Loucy (cell line): ENCODE measurements at regions not wholly inside any gene's neighbourhood (a gene's known extent, or its start where the extent isn't known, plus 50 kb on each side); places are given as distances from the start of the nearest gene placed in this dataset.

Source experiments
- H2AFZ ChIP-seq: fragments of 200-600 bp; sonication (generic); 2 replicates; pipeline ENCODE4 v1.6.0; 2016; ENCODE audit warnings: antibody characterized with exemption, mild to moderate bottlenecking, low read length, moderate library complexity
- H3F3A ChIP-seq: fragments of 200-600 bp; 2 replicates; pipeline ENCODE4 v1.6.0; 2016; ENCODE audit warnings: antibody characterized with exemption, low read depth, mild to moderate bottlenecking
- H3K27me3 ChIP-seq: fragments of 200-600 bp; sonication (generic); 2 replicates; pipeline ENCODE4 v1.6.1; 2014; ENCODE audit warnings: low read length, mild to moderate bottlenecking; ENCODE audit not compliant: insufficient read depth, poor library complexity, severe bottlenecking
- H3K36me3 ChIP-seq: fragments of 200-600 bp; sonication (generic); 2 replicates; pipeline ENCODE4 v1.6.1; 2016; ENCODE audit warnings: low read length; ENCODE audit not compliant: insufficient read depth
- H3K4me1 ChIP-seq: fragments of 200-600 bp; sonication (generic); 2 replicates; pipeline ENCODE4 v1.5.1; 2014; ENCODE audit warnings: low read length, mild to moderate bottlenecking; ENCODE audit not compliant: insufficient read depth, poor library complexity, severe bottlenecking
- H3K4me2 ChIP-seq: fragments of 200-600 bp; sonication (generic); 2 replicates; pipeline ENCODE4 v1.6.0; 2014; ENCODE audit warnings: antibody characterized with exemption, low read length, low read depth, mild to moderate bottlenecking; ENCODE audit not compliant: poor library complexity, severe bottlenecking
- H3K4me3 ChIP-seq: fragments of 200-600 bp; sonication (generic); 2 replicates; pipeline ENCODE4 v1.5.1; 2014; ENCODE audit warnings: low read length, mild to moderate bottlenecking, mixed read lengths; ENCODE audit not compliant: poor library complexity, severe bottlenecking
- H3K79me2 ChIP-seq: fragments of 200-600 bp; sonication (generic); 2 replicates; pipeline ENCODE4 v1.6.1; 2014; ENCODE audit warnings: low read length; ENCODE audit not compliant: insufficient read depth
- H3K9ac ChIP-seq: fragments of 200-600 bp; sonication (generic); 2 replicates; pipeline ENCODE4 v1.6.0; 2014; ENCODE audit warnings: mild to moderate bottlenecking, low read depth, low read length, moderate library complexity; ENCODE audit not compliant: poor library complexity, severe bottlenecking
- H3K9me2 ChIP-seq: fragments of 200-600 bp; sonication (generic); replicated peaks from 2 replicates; pipeline ENCODE4 v1.6.1; 2016; ENCODE audit warnings: low read depth, low read length, mixed read lengths
- H3K9me3 ChIP-seq: fragments of 200-600 bp; sonication (generic); 2 replicates; pipeline ENCODE4 v1.6.1; 2014; ENCODE audit warnings: mild to moderate bottlenecking, antibody characterized with exemption, low read length, low read depth; ENCODE audit not compliant: insufficient read depth
- H4K20me1 ChIP-seq: fragments of 200-600 bp; sonication (generic); 2 replicates; pipeline ENCODE4 v1.6.0; 2014; ENCODE audit warnings: antibody characterized with exemption, low read length, mild to moderate bottlenecking; ENCODE audit not compliant: insufficient read depth, poor library complexity, severe bottlenecking
- EZH2phosphoT487 ChIP-seq: fragments of 200-600 bp; IDR thresholded peaks from 2 replicates; pipeline ENCODE4 v1.6.1; 2018; ENCODE audit warnings: antibody characterized with exemption, mild to moderate bottlenecking, moderate library complexity, borderline replicate concordance
- TF ChIP-seq, protein P1 (sequence below): fragments of 200-600 bp; sonication (generic); conservative IDR thresholded peaks from 2 replicates; pipeline ENCODE4 v1.5.1; 2014; ENCODE audit warnings: mild to moderate bottlenecking, antibody characterized with exemption, low read length

DNA sequence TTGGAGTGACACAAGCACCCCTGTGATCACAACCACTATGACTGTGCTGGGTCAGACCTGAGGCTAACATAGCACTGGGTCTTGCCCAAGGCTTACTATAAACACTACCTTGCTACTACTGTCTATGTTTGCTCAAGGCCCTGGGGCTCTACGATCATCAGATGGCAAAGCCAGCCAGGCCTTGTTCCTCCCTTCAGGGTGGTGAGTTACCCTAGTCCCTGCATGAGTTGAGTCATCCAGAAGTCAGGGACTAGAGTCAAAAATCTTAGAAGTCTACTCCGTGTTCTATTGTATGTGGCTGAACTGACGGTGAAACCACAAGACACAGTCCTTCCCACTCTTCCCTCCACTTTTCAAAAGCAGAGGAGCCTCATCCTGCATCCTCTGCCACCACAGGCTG is 551.2 kb upstream of the FSIP2 start:
- no peaks in the 10 kb centered on the region for H3K79me2 ChIP-seq

DNA sequence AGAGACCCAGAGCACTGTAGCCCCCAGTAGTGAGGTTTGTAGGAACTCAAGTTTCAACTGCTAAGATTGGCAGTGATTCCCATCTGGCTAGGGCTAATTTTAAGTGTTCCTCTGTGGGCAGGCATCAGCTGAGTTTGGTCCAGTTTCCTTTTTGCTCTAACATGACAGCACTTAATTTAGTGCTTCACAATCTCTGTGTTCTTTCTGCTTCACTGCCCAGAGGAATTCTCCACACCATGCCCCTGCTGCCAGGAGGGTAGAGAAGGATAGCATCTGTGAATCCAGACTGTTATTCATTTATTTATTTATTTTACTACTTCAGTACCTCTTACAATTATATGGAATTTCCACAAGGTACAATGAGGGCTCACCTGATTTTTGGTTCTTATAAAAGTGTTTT is 549.9 kb upstream of the FSIP2 start:
- no peaks in the 10 kb centered on the region for H3K27me3 ChIP-seq
- H3K9me2 ChIP-seq, result no peaks in the 10 kb centered on the region
- no peaks in the 10 kb centered on the region for H4K20me1 ChIP-seq
- no peaks in the 10 kb centered on the region for H3K4me1 ChIP-seq
- TF ChIP-seq, protein P1, sequence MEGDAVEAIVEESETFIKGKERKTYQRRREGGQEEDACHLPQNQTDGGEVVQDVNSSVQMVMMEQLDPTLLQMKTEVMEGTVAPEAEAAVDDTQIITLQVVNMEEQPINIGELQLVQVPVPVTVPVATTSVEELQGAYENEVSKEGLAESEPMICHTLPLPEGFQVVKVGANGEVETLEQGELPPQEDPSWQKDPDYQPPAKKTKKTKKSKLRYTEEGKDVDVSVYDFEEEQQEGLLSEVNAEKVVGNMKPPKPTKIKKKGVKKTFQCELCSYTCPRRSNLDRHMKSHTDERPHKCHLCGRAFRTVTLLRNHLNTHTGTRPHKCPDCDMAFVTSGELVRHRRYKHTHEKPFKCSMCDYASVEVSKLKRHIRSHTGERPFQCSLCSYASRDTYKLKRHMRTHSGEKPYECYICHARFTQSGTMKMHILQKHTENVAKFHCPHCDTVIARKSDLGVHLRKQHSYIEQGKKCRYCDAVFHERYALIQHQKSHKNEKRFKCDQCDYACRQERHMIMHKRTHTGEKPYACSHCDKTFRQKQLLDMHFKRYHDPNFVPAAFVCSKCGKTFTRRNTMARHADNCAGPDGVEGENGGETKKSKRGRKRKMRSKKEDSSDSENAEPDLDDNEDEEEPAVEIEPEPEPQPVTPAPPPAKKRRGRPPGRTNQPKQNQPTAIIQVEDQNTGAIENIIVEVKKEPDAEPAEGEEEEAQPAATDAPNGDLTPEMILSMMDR, result no peak
- no peak for TF ChIP-seq EZH2phosphoT487
- no peak overlapping the region for H3K4me3 ChIP-seq
- no peak overlapping the region for H3K4me2 ChIP-seq
- no peaks in the 10 kb centered on the region for H3K79me2 ChIP-seq
- no peak overlapping the region for H3K9ac ChIP-seq
- H2AFZ ChIP-seq, result no peak overlapping the region
- H3K9me3 ChIP-seq, result no peaks in the 10 kb centered on the region
- no peaks in the 10 kb centered on the region for H3F3A ChIP-seq
- H3K36me3 ChIP-seq, result no peaks in the 10 kb centered on the region

More for the DNA sequence above, 551.2 kb upstream of the FSIP2 start:
- H3K9me3 ChIP-seq, result no peaks in the 10 kb centered on the region
- no peaks in the 10 kb centered on the region for H3K4me1 ChIP-seq
- no peaks in the 10 kb centered on the region for H4K20me1 ChIP-seq
- no peak for TF ChIP-seq EZH2phosphoT487
- TF ChIP-seq, protein P1, result no peak
- no peak overlapping the region for H3K4me3 ChIP-seq
- no peak overlapping the region for H3K9ac ChIP-seq
- H2AFZ ChIP-seq, result no peak overlapping the region
- H3K36me3 ChIP-seq, result no peaks in the 10 kb centered on the region
- H3F3A ChIP-seq, result no peaks in the 10 kb centered on the region
- no peaks in the 10 kb centered on the region for H3K27me3 ChIP-seq
- no peaks in the 10 kb centered on the region for H3K9me2 ChIP-seq
- no peak overlapping the region for H3K4me2 ChIP-seq

DNA sequence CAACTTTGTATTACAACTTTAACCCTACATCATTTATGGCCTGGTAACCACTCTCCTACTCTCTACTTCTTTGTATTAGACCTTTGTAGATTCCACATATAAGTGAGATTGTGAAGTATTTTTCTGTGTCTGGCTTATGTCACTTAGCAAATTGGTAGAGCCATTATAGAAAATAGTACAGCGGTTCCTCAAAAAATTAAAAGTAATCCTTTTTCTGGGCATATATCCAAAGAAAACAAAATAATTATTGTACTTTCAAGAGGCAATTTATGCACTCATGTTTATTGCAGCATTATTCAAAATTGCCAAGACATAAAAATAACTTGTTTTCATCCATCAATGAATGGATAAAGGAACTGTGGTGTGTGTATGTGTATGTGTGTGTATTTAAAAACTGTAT is 537.5 kb upstream of the FSIP2 start:
- Histone ChIP-seq H3K9me3 (no peaks in the 10 kb centered on the region), H3K36me3 (no peaks in the 10 kb centered on the region), H3K9me2 (peaks cover 5% of the 10 kb centered on the region; the same call in 1 of the 2 replicates), H3F3A (no peaks in the 10 kb centered on the region), H3K9ac (no peak overlapping the region), H3K27me3 (no peaks in the 10 kb centered on the region), H3K4me2 (no peak overlapping the region), H3K4me1 (no peaks in the 10 kb centered on the region), H4K20me1 (no peaks in the 10 kb centered on the region), H2AFZ (no peak overlapping the region), H3K4me3 (no peak overlapping the region), H3K79me2 (no peaks in the 10 kb centered on the region)
- TF ChIP-seq EZH2phosphoT487, result no peak

DNA sequence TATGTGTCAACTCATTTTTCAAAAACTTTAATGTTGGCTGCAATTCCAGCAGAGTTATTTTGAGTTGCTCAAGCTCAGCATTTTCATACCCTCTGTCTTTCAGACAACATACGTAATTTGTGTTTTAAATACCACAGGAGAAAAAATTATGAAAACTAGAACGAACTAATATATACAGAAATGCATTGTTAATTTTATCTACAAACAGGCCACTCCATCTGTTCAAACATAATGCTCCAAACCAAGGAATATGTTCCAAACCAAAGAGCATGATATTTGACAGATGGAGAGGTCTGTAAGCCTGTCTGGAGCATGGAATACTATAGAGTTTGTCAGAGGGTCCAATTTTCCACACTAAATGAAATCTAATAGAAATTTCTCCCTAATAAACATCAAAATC is 536.2 kb upstream of the FSIP2 start:
- no peaks in the 10 kb centered on the region for H3K27me3 ChIP-seq
- H2AFZ ChIP-seq, result no peak overlapping the region
- H3K4me2 ChIP-seq, result no peak overlapping the region
- H3K4me1 ChIP-seq, result no peaks in the 10 kb centered on the region
- no peaks in the 10 kb centered on the region for H3K79me2 ChIP-seq
- no peaks in the 10 kb centered on the region for H3K9me3 ChIP-seq
- no peaks in the 10 kb centered on the region for H3F3A ChIP-seq
- H3K4me3 ChIP-seq, result no peak overlapping the region
- H3K36me3 ChIP-seq, result no peaks in the 10 kb centered on the region
- no peak for TF ChIP-seq EZH2phosphoT487
- TF ChIP-seq, protein P1, result no peak
- no peaks in the 10 kb centered on the region for H3K9me2 ChIP-seq
- no peak overlapping the region for H3K9ac ChIP-seq
- H4K20me1 ChIP-seq, result no peaks in the 10 kb centered on the region
